ENCODE measurements at regions not wholly inside any gene's neighbourhood (a gene's known extent, or its start where the extent isn't known, plus 50 kb on each side); places are given as distances from the start of the nearest gene placed in this dataset.

GRCh38 chr2:217443601-217444000, 559.2 kb downstream of the TNS1 start:
- DNase-seq (ENCODE audit: low read depth in 2 of 2): no peak

GRCh38 chr2:217440000-217440399, 562.8 kb downstream of the TNS1 start:
- DNase-seq (ENCODE audit: low read depth in 2 of 2): no peak

- DNase-seq (ENCODE audit: low read depth in 2 of 2): no peak
Observed at GRCh38 chr2:217438821-217439220, 564.0 kb downstream of the TNS1 start.

GRCh38 chr2:217438136-217438535, 564.7 kb downstream of the TNS1 start:
- DNase-seq (ENCODE audit: low read depth in 2 of 2): no peak

GRCh38 chr2:217437290-217437870, 565.4 kb downstream of the TNS1 start:
- no peak for DNase-seq (ENCODE audit: low read depth in 2 of 2)

GRCh38 chr2:217436386-217436785, 566.4 kb downstream of the TNS1 start:
- no peak for DNase-seq (ENCODE audit: low read depth in 2 of 2)

GRCh38 chr2:217434180-217434975, 568.4 kb downstream of the TNS1 start:
- DNase-seq (ENCODE audit: low read depth in 2 of 2): peak in 1 of 2 donors; percentile 7

- DNase-seq (ENCODE audit: low read depth in 2 of 2): no peak
Observed at GRCh38 chr2:217433522-217433921, 569.3 kb downstream of the TNS1 start.

GRCh38 chr2:217431577-217432269, 571.1 kb downstream of the TNS1 start:
- no peak for DNase-seq (ENCODE audit: low read depth in 2 of 2)

GRCh38 chr2:217430916-217431576, 571.2 kb upstream of the TNP1 start:
- DNase-seq (ENCODE audit: low read depth in 2 of 2): no peak

GRCh38 chr2:217429981-217430500, 570.2 kb upstream of the TNP1 start:
- DNase-seq (ENCODE audit: low read depth in 2 of 2): no peak

GRCh38 chr2:217421834-217422233, 562.0 kb upstream of the TNP1 start:
- no peak for DNase-seq (ENCODE audit: low read depth in 2 of 2)

GRCh38 chr2:217420854-217421253, 561.0 kb upstream of the TNP1 start:
- no peak for DNase-seq (ENCODE audit: low read depth in 2 of 2)

GRCh38 chr2:217419055-217419671, 559.3 kb upstream of the TNP1 start:
- no peak for DNase-seq (ENCODE audit: low read depth in 2 of 2)

GRCh38 chr2:217418544-217418943, 558.7 kb upstream of the TNP1 start:
- DNase-seq (ENCODE audit: low read depth in 2 of 2): no peak

GRCh38 chr2:217418090-217418489, 558.2 kb upstream of the TNP1 start:
- DNase-seq (ENCODE audit: low read depth in 2 of 2): no peak

GRCh38 chr2:217417536-217417935, 557.7 kb upstream of the TNP1 start:
- no peak for DNase-seq (ENCODE audit: low read depth in 2 of 2)

- DNase-seq (ENCODE audit: low read depth in 2 of 2): no peak
Observed at GRCh38 chr2:217415316-217415715, 555.5 kb upstream of the TNP1 start.

GRCh38 chr2:217414429-217414828, 554.6 kb upstream of the TNP1 start:
- no peak for DNase-seq (ENCODE audit: low read depth in 2 of 2)

- DNase-seq (ENCODE audit: low read depth in 2 of 2): no peak
Observed at GRCh38 chr2:217413193-217413592, 553.3 kb upstream of the TNP1 start.

- DNase-seq (ENCODE audit: low read depth in 2 of 2): no peak
Observed at GRCh38 chr2:217412721-217413120, 552.9 kb upstream of the TNP1 start.

- DNase-seq (ENCODE audit: low read depth in 2 of 2): no peak
Observed at GRCh38 chr2:217412277-217412676, 552.4 kb upstream of the TNP1 start.

Data from stimulated activated CD8-positive, alpha-beta memory T cell treated with anti-CD3 and anti-CD28 coated beads, Interleukin-15, amount 100 ng/mL, for 4 hours (primary cell).